ENCODE measurements at regions not wholly inside any gene's neighbourhood (a gene's known extent, or its start where the extent isn't known, plus 50 kb on each side); places are given as distances from the start of the nearest gene placed in this dataset.

DNA sequence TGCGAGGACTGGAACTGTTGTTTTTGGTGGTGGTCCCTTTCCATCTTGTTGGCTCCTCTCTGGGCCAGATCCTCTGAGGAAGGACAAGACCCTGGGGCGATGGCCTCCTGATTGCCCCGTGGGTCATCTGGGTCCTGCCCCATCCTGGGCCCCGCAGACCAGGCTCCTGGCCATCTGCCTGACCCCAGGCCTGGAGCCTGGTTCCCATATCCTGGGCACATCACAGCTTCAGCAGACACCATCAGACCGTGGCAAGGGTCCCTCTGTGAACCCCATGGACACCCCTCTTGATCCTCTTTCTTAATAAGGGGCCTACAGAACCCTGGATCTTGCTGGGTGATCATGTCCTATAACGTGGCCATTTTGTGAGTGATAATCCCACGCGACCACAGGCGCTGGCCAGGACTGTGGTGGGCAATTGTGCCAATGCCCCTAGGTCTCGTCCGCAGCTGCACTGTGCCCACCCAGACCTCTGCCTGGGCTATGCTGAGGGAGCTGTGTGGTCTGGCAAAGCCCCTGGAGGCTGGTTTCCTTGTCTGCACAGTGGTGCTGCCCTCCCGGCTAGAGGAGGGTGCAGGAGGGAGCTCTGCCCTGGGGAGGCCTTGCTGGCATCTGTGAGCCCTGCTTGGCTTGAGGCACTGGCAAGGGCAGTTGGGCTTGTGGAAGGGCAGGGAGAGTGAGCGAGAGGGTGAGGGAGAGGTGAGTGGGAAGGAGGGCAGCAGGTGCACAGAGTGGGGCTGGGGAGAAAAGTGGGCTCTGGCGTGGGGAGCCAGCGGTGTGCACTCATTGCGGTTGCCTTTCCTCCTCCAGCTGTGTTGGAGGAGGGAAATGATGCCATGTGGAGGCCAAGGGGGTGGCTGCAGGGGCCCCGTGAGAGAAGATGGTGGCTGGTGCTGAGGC, 53.1 kb upstream of the PRR23E start:
- DNase-seq: no peak

DNA sequence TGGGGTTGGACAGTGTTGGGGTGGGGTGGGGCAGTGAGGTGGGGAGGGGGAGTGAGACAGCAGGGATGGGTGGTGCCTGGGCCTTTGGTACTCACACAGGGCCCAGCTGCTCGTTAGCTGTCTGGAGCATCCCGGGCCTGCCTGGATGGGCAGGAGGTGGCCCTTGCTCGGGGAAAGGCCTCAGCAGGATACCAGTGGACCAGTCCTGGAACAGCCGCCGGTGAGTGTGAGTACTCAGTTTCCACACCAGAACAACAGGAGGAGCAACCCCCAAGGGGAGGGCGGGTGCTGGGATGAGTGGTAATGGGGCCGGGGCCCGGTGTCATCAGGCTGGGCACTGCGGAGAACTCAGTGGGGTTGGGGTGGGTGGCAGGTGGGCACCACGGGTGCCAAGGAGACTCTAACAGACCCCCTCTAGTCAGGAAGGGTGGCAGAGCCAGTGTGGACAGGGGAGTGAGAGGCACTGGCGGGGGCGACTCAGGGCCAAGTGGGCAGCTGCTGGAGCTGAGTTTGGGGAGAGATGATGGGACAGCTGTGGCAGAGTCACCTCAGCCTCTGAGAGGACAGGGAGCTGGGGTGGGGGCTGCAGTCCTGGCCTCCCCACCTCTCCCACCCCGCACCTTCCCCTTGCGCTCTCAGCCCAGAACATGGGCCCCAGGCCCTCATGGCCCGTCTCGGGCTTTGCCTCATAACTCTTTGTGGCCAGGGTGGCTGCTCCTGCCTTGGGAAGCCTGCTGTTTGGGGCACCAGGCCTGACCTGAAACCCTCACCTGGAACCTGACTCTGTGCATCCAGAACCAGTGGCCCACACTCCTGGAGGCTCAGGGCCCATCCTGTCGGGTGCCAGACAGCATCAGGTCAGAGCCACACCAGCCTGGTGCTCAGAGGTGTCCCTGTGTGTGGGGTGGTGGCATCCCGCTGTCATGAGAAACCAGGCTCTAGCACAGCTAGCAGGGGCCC, 52.1 kb upstream of the PRR23E start:
- DNase-seq: no peak

GRCh38 chr3:127141921-127142730, 50.8 kb upstream of the PRR23E start:
- peak; percentile 93 for DNase-seq
